ENCODE measurements at regions not wholly inside any gene's neighbourhood (a gene's known extent, or its start where the extent isn't known, plus 50 kb on each side); places are given as distances from the start of the nearest gene placed in this dataset.

- Histone ChIP-seq H3K36me3 (ENCODE audit: control insufficient read depth in 1 of 2, insufficient read depth in 2 of 2, low read length in 2 of 2) (no peaks in the 10 kb centered on the region), H3K4me2 (ENCODE audit: low read length) (no peak overlapping the region), H3K9ac (ENCODE audit: low read length) (no peak overlapping the region), H3K27me3 (ENCODE audit: insufficient read depth, low read length) (no peaks in the 10 kb centered on the region), H4K20me1 (ENCODE audit: insufficient read depth) (no peaks in the 10 kb centered on the region), H3K9me2 (ENCODE audit: insufficient read depth) (no peaks in the 10 kb centered on the region), H3K9me3 (ENCODE audit: control insufficient read depth in 1 of 2, insufficient read depth in 1 of 2, low read depth in 1 of 2, low read length in 2 of 2) (no peaks in the 10 kb centered on the region), H3K27ac (ENCODE audit: low read depth, low read length) (no peak overlapping the region), H2AFZ (ENCODE audit: low read depth, low read length, poor library complexity, severe bottlenecking) (no peak overlapping the region), H3K4me1 (ENCODE audit: control insufficient read depth in 1 of 2, insufficient read depth in 2 of 2, low read length in 2 of 2) (no peaks in the 10 kb centered on the region), H3K79me2 (ENCODE audit: insufficient read depth, low read length) (no peaks in the 10 kb centered on the region), H3K4me3 (replicated peaks in 1 of 2; ENCODE audit: low read depth in 1 of 2, low read length in 2 of 2) (no peak overlapping the region)
- DNase-seq (ENCODE audit: low read depth, low spot score) (no peak), ATAC-seq (no peak)
- ChIA-PET POLR2A (no interaction called here), CTCF (no interaction called here), RAD21 (ENCODE audit: low non-redundant PET in 1 of 2, low total read pairs in 2 of 2, uncharacterized antibody in 2 of 2, unreplicated experiment in 2 of 2) (no interaction called here)
- no peak for TF ChIP-seq TCF7L2 (IDR thresholded peaks at IDR 0.05; ENCODE audit: borderline replicate concordance, extremely low read depth, insufficient read depth, insufficient read length)
- TF ChIP-seq, protein P1, sequence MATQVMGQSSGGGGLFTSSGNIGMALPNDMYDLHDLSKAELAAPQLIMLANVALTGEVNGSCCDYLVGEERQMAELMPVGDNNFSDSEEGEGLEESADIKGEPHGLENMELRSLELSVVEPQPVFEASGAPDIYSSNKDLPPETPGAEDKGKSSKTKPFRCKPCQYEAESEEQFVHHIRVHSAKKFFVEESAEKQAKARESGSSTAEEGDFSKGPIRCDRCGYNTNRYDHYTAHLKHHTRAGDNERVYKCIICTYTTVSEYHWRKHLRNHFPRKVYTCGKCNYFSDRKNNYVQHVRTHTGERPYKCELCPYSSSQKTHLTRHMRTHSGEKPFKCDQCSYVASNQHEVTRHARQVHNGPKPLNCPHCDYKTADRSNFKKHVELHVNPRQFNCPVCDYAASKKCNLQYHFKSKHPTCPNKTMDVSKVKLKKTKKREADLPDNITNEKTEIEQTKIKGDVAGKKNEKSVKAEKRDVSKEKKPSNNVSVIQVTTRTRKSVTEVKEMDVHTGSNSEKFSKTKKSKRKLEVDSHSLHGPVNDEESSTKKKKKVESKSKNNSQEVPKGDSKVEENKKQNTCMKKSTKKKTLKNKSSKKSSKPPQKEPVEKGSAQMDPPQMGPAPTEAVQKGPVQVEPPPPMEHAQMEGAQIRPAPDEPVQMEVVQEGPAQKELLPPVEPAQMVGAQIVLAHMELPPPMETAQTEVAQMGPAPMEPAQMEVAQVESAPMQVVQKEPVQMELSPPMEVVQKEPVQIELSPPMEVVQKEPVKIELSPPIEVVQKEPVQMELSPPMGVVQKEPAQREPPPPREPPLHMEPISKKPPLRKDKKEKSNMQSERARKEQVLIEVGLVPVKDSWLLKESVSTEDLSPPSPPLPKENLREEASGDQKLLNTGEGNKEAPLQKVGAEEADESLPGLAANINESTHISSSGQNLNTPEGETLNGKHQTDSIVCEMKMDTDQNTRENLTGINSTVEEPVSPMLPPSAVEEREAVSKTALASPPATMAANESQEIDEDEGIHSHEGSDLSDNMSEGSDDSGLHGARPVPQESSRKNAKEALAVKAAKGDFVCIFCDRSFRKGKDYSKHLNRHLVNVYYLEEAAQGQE (IDR thresholded peaks at IDR 0.05; ENCODE audit: low read depth), result no peak
- no peak for TF ChIP-seq ZNF274 (IDR thresholded peaks at IDR 0.05; ENCODE audit: low read depth, low read length)
- TF ChIP-seq CEBPB (IDR thresholded peaks at IDR 0.05; ENCODE audit: low read depth), result no peak
- TF ChIP-seq POLR2A (IDR thresholded peaks at IDR 0.05; ENCODE audit: borderline replicate concordance, extremely low read depth, insufficient read depth, insufficient read length), result no peak
- no peak for TF ChIP-seq EGR1 (IDR thresholded peaks at IDR 0.05; ENCODE audit: low read depth)
- TF ChIP-seq, protein P2, sequence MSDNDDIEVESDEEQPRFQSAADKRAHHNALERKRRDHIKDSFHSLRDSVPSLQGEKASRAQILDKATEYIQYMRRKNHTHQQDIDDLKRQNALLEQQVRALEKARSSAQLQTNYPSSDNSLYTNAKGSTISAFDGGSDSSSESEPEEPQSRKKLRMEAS (IDR thresholded peaks at IDR 0.05), result no peak
- BruUV-seq (replicated peaks), result no TSS peak
- intact Hi-C loops (cut with micrococcal nuclease), result no loop called here
These were observed 79.6 kb downstream of the RTP5 start for GRCh38 chr2:241948901-241949735.
